A673 (cell line): ENCODE measurements at regions not wholly inside any gene's neighbourhood (a gene's known extent, or its start where the extent isn't known, plus 50 kb on each side); places are given as distances from the start of the nearest gene placed in this dataset.

Source experiments
- BruUV-seq: library from RNA; stranded (reverse); fragments of 400-500 nt; replicated peaks from 2 replicates; lab custom pipeline; 2021; lab: Mats Ljungman, UMichigan
- CTCF ChIA-PET: fragments of 300-600 bp; sonication (Branson Sonifier 250); formaldehyde crosslinking; loops from one replicate; lab custom pipeline; 2022; ENCODE audit warnings: antibody characterized with exemption; lab: Charles Lee
- POLR2A ChIA-PET: fragments of 300-600 bp; sonication (Branson Sonifier 250); formaldehyde crosslinking; loops from one replicate; lab custom pipeline; 2022; ENCODE audit warnings: antibody characterized with exemption; ENCODE audit not compliant: low non-redundant PET; lab: Charles Lee
- DNase-seq: peaks from one replicate; pipeline ENCODE4 v3.0.0-alpha.2; 2015; ENCODE audit warnings: low spot score
- H3K27ac ChIP-seq: fragments of 200-600 bp; sonication (generic); 2 replicates; pipeline ENCODE4 v1.5.1; 2016; ENCODE audit warnings: mixed run types, low read depth, mild to moderate bottlenecking, mixed read lengths, antibody characterized with exemption, low read length; ENCODE audit not compliant: poor library complexity, severe bottlenecking
- H3K27me3 ChIP-seq: fragments of 200-600 bp; sonication (generic); replicated peaks from 2 replicates; pipeline ENCODE4 v1.6.1; 2017; ENCODE audit warnings: mixed run types, low read depth, mild to moderate bottlenecking, mixed read lengths, antibody characterized with exemption, low read length; ENCODE audit not compliant: insufficient read depth, poor library complexity
- H3K36me3 ChIP-seq: fragments of 200-600 bp; sonication (generic); 2 replicates; pipeline ENCODE4 v1.6.1; 2016; ENCODE audit warnings: mixed run types, mild to moderate bottlenecking, mixed read lengths, antibody characterized with exemption, low read length; ENCODE audit not compliant: insufficient read depth, poor library complexity, severe bottlenecking
- H3K4me1 ChIP-seq: fragments of 200-600 bp; sonication (generic); 2 replicates; pipeline ENCODE4 v1.6.1; 2017; ENCODE audit warnings: mixed run types, mild to moderate bottlenecking, mixed read lengths, antibody characterized with exemption, low read length; ENCODE audit not compliant: insufficient read depth, poor library complexity, severe bottlenecking
- H3K4me3 ChIP-seq: fragments of 200-600 bp; sonication (generic); 2 replicates; pipeline ENCODE4 v1.5.1; 2016; ENCODE audit warnings: low read depth, mixed run types, mild to moderate bottlenecking, mixed read lengths, low read length; ENCODE audit not compliant: poor library complexity, severe bottlenecking
- H3K9me3 ChIP-seq: fragments of 200-600 bp; sonication (generic); 2 replicates; pipeline ENCODE4 v1.6.1; 2016; ENCODE audit warnings: mixed run types, low read depth, mild to moderate bottlenecking, mixed read lengths, antibody characterized with exemption, low read length; ENCODE audit not compliant: poor library complexity, severe bottlenecking
- EZH2 ChIP-seq: fragments of 200-600 bp; sonication (generic); IDR thresholded peaks from 2 replicates; pipeline ENCODE4 v1.6.1; 2017; ENCODE audit warnings: borderline replicate concordance, low read depth, mild to moderate bottlenecking, mixed read lengths, antibody characterized with exemption, low read length; ENCODE audit not compliant: poor library complexity, severe bottlenecking
- intact Hi-C: fragments of 100-400 bp; cut with micrococcal nuclease; formaldehyde crosslinking; loops from one replicate; pipeline ENCODE4 v1.10.0; 2022; ENCODE audit not compliant: unreplicated experiment
- TF ChIP-seq, protein P1 (sequence below): fragments of 300-800, 200-600 bp; sonication (generic); conservative IDR thresholded peaks from 2 replicates; pipeline ENCODE4 v1.5.1; 2017; ENCODE audit warnings: low read depth, mild to moderate bottlenecking, antibody characterized with exemption, low read length, moderate library complexity, mixed read lengths

DNA sequence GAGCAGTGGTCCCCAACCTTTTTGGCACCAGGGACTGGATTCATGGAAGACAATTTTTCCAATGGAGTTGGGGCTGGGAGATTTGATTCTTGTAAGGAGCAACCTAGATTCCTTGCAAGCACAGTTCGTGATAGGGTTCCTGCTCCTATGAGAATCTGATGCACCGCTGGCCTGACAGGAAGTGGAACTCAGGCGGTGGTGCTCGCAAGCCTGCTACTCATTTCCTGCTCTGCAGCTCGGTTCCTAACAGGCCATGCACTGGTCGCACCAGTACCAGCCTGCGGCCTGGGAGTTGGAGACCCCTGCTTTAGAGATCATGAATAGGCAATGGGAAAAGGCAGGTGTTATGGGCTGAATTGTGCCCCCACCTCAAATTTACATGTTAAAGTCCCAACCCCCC lies 131.2 kb downstream of the PFDN4 start:
- Histone ChIP-seq H3K9me3 (no peaks in the 10 kb centered on the region), H3K27me3 (no peaks in the 10 kb centered on the region), H3K27ac (no peak overlapping the region), H3K4me3 (no peak overlapping the region), H3K4me1 (no peaks in the 10 kb centered on the region), H3K36me3 (no peaks in the 10 kb centered on the region)
- BruUV-seq, result no TSS peak
- ChIA-PET POLR2A (no interaction called here), CTCF (no interaction called here)
- intact Hi-C loops, result no loop called here
- no peak for DNase-seq
- TF ChIP-seq EZH2, result no peak
- TF ChIP-seq, protein P1, sequence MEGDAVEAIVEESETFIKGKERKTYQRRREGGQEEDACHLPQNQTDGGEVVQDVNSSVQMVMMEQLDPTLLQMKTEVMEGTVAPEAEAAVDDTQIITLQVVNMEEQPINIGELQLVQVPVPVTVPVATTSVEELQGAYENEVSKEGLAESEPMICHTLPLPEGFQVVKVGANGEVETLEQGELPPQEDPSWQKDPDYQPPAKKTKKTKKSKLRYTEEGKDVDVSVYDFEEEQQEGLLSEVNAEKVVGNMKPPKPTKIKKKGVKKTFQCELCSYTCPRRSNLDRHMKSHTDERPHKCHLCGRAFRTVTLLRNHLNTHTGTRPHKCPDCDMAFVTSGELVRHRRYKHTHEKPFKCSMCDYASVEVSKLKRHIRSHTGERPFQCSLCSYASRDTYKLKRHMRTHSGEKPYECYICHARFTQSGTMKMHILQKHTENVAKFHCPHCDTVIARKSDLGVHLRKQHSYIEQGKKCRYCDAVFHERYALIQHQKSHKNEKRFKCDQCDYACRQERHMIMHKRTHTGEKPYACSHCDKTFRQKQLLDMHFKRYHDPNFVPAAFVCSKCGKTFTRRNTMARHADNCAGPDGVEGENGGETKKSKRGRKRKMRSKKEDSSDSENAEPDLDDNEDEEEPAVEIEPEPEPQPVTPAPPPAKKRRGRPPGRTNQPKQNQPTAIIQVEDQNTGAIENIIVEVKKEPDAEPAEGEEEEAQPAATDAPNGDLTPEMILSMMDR, result no peak

DNA sequence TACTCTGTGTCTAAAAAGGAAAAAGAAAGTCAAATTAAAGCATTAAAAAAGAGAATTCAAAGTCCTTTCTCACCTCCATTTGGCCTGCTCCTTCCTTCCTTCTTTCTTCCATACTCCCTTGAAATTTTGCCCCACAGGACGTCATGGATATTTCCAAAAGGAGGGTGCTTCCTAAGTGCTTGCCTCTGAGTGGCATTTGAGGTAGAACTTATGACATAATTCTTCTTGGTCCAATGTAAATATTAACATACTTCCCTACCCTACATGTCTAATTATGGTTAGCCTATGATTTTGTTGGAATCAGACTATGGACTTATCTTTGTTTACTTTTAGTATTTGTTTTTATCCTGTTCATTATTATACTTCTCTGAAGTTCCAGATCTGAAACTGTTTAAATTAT lies 132.3 kb downstream of the PFDN4 start:
- POLR2A ChIA-PET, result no interaction called here
- H3K9me3 ChIP-seq, result no peaks in the 10 kb centered on the region
- peaks cover 8% of the 10 kb centered on the region for H3K4me1 ChIP-seq
- H3K27me3 ChIP-seq, result no peaks in the 10 kb centered on the region
- BruUV-seq, result no TSS peak
- H3K27ac ChIP-seq, result no peak overlapping the region
- no peak overlapping the region for H3K4me3 ChIP-seq
- CTCF ChIA-PET, result no interaction called here
- TF ChIP-seq, protein P1, result no peak
- no peak for TF ChIP-seq EZH2
- no peak for DNase-seq
- H3K36me3 ChIP-seq, result no peaks in the 10 kb centered on the region
- intact Hi-C loops, result no loop called here

DNA sequence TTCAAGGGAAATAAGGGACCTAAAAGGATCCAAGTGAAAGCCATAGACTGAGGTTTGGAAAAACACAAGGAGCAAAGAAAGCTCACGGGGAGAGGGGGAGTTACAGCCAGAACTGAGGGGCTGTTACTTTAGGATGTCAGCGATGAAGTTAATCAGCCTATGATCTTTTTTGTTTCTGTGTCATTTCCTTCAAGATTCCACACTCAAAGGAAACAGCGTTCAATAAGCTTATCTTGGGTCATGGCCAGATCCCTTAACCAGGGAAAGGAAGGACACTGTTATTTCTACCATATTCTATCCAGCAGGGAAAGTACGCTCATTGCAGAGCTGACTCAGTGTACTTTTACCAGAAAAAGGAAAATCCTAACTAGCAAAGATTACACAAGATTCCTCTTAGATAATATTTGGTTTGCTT lies 132.8 kb downstream of the PFDN4 start:
- BruUV-seq, result no TSS peak
- DNase-seq, result no peak
- H3K27me3 ChIP-seq, result no peaks in the 10 kb centered on the region
- H3K27ac ChIP-seq, result no peak overlapping the region
- intact Hi-C loops, result no loop called here
- no peaks in the 10 kb centered on the region for H3K9me3 ChIP-seq
- H3K4me3 ChIP-seq, result no peak overlapping the region
- ChIA-PET CTCF (no interaction called here), POLR2A (no interaction called here)
- TF ChIP-seq EZH2, result no peak
- TF ChIP-seq, protein P1, result no peak
- H3K36me3 ChIP-seq, result no peaks in the 10 kb centered on the region
- H3K4me1 ChIP-seq, result peaks cover 13% of the 10 kb centered on the region
